ENCODE measurements at regions not wholly inside any gene's neighbourhood (a gene's known extent, or its start where the extent isn't known, plus 50 kb on each side); places are given as distances from the start of the nearest gene placed in this dataset.

- no peak for TF ChIP-seq CTCF (IDR thresholded peaks at IDR 0.05; ENCODE audit: insufficient read depth, low read length, missing control alignments)
- H3K4me3 ChIP-seq (ENCODE audit: low read depth, low read length), result no peak overlapping the region
- CTCF ChIA-PET, result interaction anchor here (2.3 kb wide), 1 partner anchor 11 kb away, joined by 6 read pairs; no protein-coding TSS in a partner anchor
- no peak for DNase-seq (ENCODE audit: low read depth, low spot score)
- POLR2A ChIA-PET, result no interaction called here
Measured at GRCh38 chr3:177764377-177764912, 567.2 kb upstream of the TBL1XR1 start.

GRCh38 chr3:177764933-177765332, 567.7 kb upstream of the TBL1XR1 start:
- no peak for TF ChIP-seq CTCF (IDR thresholded peaks at IDR 0.05; ENCODE audit: insufficient read depth, low read length, missing control alignments)
- H3K4me3 ChIP-seq (ENCODE audit: low read depth, low read length), result no peak overlapping the region
- ChIA-PET CTCF (no interaction called here), POLR2A (no interaction called here)
- no peak for DNase-seq (ENCODE audit: low read depth, low spot score)

GRCh38 chr3:177770383-177771230, 573.3 kb upstream of the TBL1XR1 start:
- H3K4me3 ChIP-seq (ENCODE audit: low read depth, low read length), result no peak overlapping the region
- no peak for TF ChIP-seq CTCF (IDR thresholded peaks at IDR 0.05; ENCODE audit: insufficient read depth, low read length, missing control alignments)
- no peak for DNase-seq (ENCODE audit: low read depth, low spot score)
- ChIA-PET CTCF (interaction anchor here (1.0 to 1.2 kb wide), 3 partner anchors 11 to 16 kb away, joined by 3 to 4 read pairs (median 3); no protein-coding TSS in a partner anchor), POLR2A (no interaction called here)

GRCh38 chr3:177771780-177772179, 574.5 kb upstream of the TBL1XR1 start:
- ChIA-PET POLR2A (no interaction called here), CTCF (interaction anchor here (1.2 kb wide), 1 partner anchor 11 kb away, joined by 3 read pairs; no protein-coding TSS in a partner anchor)
- no peak overlapping the region for H3K4me3 ChIP-seq (ENCODE audit: low read depth, low read length)
- no peak for DNase-seq (ENCODE audit: low read depth, low spot score)
- no peak for TF ChIP-seq CTCF (IDR thresholded peaks at IDR 0.05; ENCODE audit: insufficient read depth, low read length, missing control alignments)

- ChIA-PET POLR2A (no interaction called here), CTCF (interaction anchor here (1.1 kb wide), 1 partner anchor 613 kb away, joined by 3 read pairs; no protein-coding TSS in a partner anchor)
- DNase-seq (ENCODE audit: low read depth, low spot score), result no peak
- TF ChIP-seq CTCF (IDR thresholded peaks at IDR 0.05; ENCODE audit: insufficient read depth, low read length, missing control alignments), result no peak
- no peak overlapping the region for H3K4me3 ChIP-seq (ENCODE audit: low read depth, low read length)
Measured at GRCh38 chr3:177772908-177773557, 575.8 kb upstream of the TBL1XR1 start.

- H3K4me3 ChIP-seq (ENCODE audit: low read depth, low read length), result no peak overlapping the region
- no peak for DNase-seq (ENCODE audit: low read depth, low spot score)
- ChIA-PET POLR2A (no interaction called here), CTCF (no interaction called here)
- TF ChIP-seq CTCF (IDR thresholded peaks at IDR 0.05; ENCODE audit: insufficient read depth, low read length, missing control alignments), result no peak
Measured at GRCh38 chr3:177773717-177774116, 576.4 kb upstream of the TBL1XR1 start.

All from AG04449 (cell line).